ENCODE measurements at regions not wholly inside any gene's neighbourhood (a gene's known extent, or its start where the extent isn't known, plus 50 kb on each side); places are given as distances from the start of the nearest gene placed in this dataset.
A peak's percentile ranks its signal among the peaks of the same experiment; 100 is the strongest.

- no peak overlapping the region for H3K9ac ChIP-seq (ENCODE audit: extremely low read depth, insufficient read length, low read length)
- no peak overlapping the region for H2AFZ ChIP-seq (ENCODE audit: low read length)
- H2BK15ac ChIP-seq (ENCODE audit: low read depth, low read length), result no peak overlapping the region
- H3K23me2 ChIP-seq (ENCODE audit: insufficient read length, low read depth, low read length, poor library complexity, severe bottlenecking), result no peaks in the 10 kb centered on the region
- H3K27ac ChIP-seq (ENCODE audit: insufficient read length, low read depth, low read length), result no peak overlapping the region
- H2BK12ac ChIP-seq (ENCODE audit: insufficient read length, low read depth, low read length), result no peak overlapping the region
- no peak overlapping the region; the same call in 1 of the 2 replicates for H3K14ac ChIP-seq (ENCODE audit: insufficient read depth, low read length)
- H4K8ac ChIP-seq (replicated peaks; ENCODE audit: insufficient read length, low read depth, low read length), result no peak overlapping the region
- no peaks in the 10 kb centered on the region for H3K79me2 ChIP-seq (ENCODE audit: insufficient read depth, low read length)
- H3K23ac ChIP-seq (ENCODE audit: insufficient read length, low read depth, low read length), result no peak overlapping the region
- Mint-ChIP-seq H3K36me3 (ENCODE audit: insufficient read depth in 1 of 3, low read depth in 3 of 3) (peaks cover 0 to 2% (median 0%) of the 10 kb centered on the region in 3 experiments; a peak in 2 of 7 replicates), H3K27me3 (ENCODE audit: low read depth) (peaks cover 58% of the 10 kb centered on the region), H3K4me1 (peaks cover 29 to 35% of the 10 kb centered on the region in 2 experiments), H3K4me3 (no peak overlapping the region), H3K9me3 (peaks cover 0 to 3% of the 10 kb centered on the region in 2 experiments; a peak in 2 of 5 replicates), H3K27ac (peak overlapping the region in 1 of 3 experiments; percentile 77; a peak in 1 of 7 replicates)
- no peak overlapping the region for H3K56ac ChIP-seq (ENCODE audit: insufficient read length, low read depth, low read length)
- H3K18ac ChIP-seq (ENCODE audit: insufficient read length, low read depth, low read length), result no peak overlapping the region
- H4K91ac ChIP-seq (ENCODE audit: insufficient read length, low read depth, low read length), result no peak overlapping the region
- H3K9me3 ChIP-seq (ENCODE audit: control insufficient read depth, low read depth, low read length), result no peaks in the 10 kb centered on the region
- WGBS (ENCODE audit: extremely low coverage, insufficient read length, low lambda C conversion rate), result no CpG with 5 or more reads among the region's 8 CpGs
- no peaks in the 10 kb centered on the region for H3K79me1 ChIP-seq (ENCODE audit: insufficient read depth, low read depth, low read length, poor library complexity, severe bottlenecking)
- no peak overlapping the region for H2AK5ac ChIP-seq (ENCODE audit: insufficient read length, low read length)
- H2BK20ac ChIP-seq (ENCODE audit: low read depth, low read length, poor library complexity, severe bottlenecking), result no peak overlapping the region
- no peak overlapping the region for H2BK120ac ChIP-seq (ENCODE audit: low read depth, low read length, poor library complexity, severe bottlenecking)
- H4K20me1 ChIP-seq (ENCODE audit: control insufficient read depth, insufficient read depth, insufficient read length), result no peaks in the 10 kb centered on the region
- H4K5ac ChIP-seq (ENCODE audit: insufficient read length, low read depth, low read length), result no peak overlapping the region
- H3T11ph ChIP-seq (ENCODE audit: low read length), result no peak overlapping the region
- no peak overlapping the region for H3K4me2 ChIP-seq (ENCODE audit: insufficient read depth, insufficient read length, low read length)
- peaks cover 5% of the 10 kb centered on the region; the same call in 1 of the 2 replicates for H3K4me1 ChIP-seq (ENCODE audit: insufficient read depth, low read length)
- no peak overlapping the region for H3K4ac ChIP-seq (ENCODE audit: low read depth, low read length)
- H3K27me3 ChIP-seq (ENCODE audit: insufficient read depth, low read length), result peaks cover 4% of the 10 kb centered on the region; the same call in 1 of the 2 replicates
- no peak overlapping the region for H2BK5ac ChIP-seq (ENCODE audit: insufficient read length, low read length)
- DNase-seq, result no peak
- TF ChIP-seq CTCF (conservative IDR thresholded peaks at IDR 0.05), result no peak
Measured at GRCh38 chr16:85326794-85327181, 214.5 kb upstream of the CIBAR2 start.

Data from H9 (cell line).